ENCODE measurements at regions not wholly inside any gene's neighbourhood (a gene's known extent, or its start where the extent isn't known, plus 50 kb on each side); places are given as distances from the start of the nearest gene placed in this dataset.

DNA sequence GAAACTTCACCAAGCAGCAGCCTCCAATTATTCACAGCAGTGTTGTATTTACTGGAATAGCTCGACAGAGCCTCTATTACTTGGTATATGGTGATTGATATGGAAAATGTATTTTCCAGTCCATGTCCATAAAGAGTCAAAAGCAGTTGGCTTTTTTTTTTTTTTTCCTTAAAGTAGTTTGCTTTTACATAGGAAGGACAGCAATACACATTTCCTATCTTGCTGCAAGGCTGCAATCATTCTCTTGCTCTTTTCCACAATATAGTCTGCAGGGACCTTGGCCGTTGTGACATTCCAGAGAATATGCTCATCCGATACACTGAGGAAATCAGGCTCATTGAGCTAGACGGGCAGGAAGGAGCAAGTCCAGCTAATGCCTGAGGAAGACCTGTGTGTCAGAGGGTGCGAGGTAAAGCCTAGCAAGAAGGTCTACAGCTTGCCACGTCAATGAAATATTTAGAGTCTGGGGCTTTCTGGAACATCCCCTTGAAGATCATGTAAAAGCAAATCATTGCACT lies 131.1 kb downstream of the ENGASE start:
- TF ChIP-seq, protein P1, sequence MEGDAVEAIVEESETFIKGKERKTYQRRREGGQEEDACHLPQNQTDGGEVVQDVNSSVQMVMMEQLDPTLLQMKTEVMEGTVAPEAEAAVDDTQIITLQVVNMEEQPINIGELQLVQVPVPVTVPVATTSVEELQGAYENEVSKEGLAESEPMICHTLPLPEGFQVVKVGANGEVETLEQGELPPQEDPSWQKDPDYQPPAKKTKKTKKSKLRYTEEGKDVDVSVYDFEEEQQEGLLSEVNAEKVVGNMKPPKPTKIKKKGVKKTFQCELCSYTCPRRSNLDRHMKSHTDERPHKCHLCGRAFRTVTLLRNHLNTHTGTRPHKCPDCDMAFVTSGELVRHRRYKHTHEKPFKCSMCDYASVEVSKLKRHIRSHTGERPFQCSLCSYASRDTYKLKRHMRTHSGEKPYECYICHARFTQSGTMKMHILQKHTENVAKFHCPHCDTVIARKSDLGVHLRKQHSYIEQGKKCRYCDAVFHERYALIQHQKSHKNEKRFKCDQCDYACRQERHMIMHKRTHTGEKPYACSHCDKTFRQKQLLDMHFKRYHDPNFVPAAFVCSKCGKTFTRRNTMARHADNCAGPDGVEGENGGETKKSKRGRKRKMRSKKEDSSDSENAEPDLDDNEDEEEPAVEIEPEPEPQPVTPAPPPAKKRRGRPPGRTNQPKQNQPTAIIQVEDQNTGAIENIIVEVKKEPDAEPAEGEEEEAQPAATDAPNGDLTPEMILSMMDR (IDR thresholded peaks at IDR 0.05; ENCODE audit: low read depth, low read length, missing control alignments): no peak
- DNase-seq (ENCODE audit: low read depth): no peak
- in situ Hi-C loops (cut with HindIII; ENCODE audit: low sequenced_read_pairs): no loop called here
- H3K4me3 ChIP-seq (ENCODE audit: low read depth, low read length): no peak overlapping the region

DNA sequence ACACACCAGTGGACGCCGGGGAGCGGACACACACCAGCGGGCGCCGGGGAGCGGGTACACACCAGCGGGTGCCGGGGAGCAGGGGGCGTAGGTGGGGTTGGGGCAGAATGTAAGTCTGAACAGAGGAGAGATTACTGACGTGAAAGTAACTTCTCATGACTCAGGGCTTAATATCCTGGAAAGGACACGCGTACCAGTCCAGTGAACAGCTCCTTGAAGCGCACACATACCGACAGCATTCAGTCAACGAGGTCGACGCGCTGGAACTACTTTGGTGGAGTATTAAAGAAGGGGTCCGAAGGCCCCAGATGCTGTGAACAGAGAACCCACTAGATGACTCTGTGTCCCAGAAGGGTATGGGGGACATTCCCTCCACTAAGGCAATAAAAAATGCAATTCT lies 129.6 kb downstream of the ENGASE start:
- no peak for DNase-seq (ENCODE audit: low read depth)
- no peak overlapping the region for H3K4me3 ChIP-seq (ENCODE audit: low read depth, low read length)
- in situ Hi-C loops (cut with HindIII; ENCODE audit: low sequenced_read_pairs): no loop called here
- TF ChIP-seq, protein P1 (IDR thresholded peaks at IDR 0.05; ENCODE audit: low read depth, low read length, missing control alignments): no peak

DNA sequence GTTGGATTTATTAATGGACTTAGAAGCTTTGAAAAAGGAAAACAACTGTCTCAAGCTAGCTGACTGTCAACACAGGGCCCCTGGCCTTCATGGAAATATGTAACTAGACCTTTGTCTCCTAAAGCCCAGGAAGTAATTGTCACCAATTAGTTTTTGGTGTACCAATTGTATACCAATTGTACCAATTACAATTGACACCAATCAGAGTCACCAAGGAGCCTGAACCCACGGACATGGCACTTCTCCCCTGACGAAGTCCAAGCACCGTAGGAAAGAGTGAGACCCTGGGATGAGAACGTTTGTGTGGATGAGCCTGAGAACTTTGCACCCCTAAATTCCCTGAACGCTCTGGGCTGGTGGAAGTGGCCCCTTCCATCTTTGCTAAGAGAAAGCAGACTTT lies 129.0 kb downstream of the ENGASE start:
- H3K4me3 ChIP-seq (ENCODE audit: low read depth, low read length): no peak overlapping the region
- TF ChIP-seq, protein P1 (IDR thresholded peaks at IDR 0.05; ENCODE audit: low read depth, low read length, missing control alignments): no peak
- DNase-seq (ENCODE audit: low read depth): no peak
- in situ Hi-C loops (cut with HindIII; ENCODE audit: low sequenced_read_pairs): no loop called here

DNA sequence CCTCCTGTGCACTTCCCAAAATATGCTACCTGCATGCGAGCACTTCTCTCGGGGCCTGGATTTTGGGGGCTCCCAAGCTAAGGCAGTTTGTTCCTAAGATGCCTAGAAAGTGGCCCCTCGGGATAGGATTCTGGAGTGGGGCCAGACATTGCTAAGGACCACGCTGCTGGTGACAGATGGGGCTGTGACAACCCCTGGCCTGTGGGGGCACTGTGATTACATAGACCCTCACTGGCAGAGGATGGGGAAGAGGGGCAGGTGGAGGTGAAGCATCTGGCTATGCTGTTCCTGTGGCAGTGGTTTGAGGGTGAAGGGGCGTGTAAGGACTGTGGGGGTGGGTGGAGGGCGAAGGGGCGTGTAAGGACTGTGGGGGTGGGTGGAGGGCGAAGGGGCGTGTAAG lies 128.4 kb downstream of the ENGASE start:
- H3K4me3 ChIP-seq (ENCODE audit: low read depth, low read length): no peak overlapping the region
- in situ Hi-C loops (cut with HindIII; ENCODE audit: low sequenced_read_pairs): no loop called here
- TF ChIP-seq, protein P1 (IDR thresholded peaks at IDR 0.05; ENCODE audit: low read depth, low read length, missing control alignments): no peak
- DNase-seq (ENCODE audit: low read depth): no peak

DNA sequence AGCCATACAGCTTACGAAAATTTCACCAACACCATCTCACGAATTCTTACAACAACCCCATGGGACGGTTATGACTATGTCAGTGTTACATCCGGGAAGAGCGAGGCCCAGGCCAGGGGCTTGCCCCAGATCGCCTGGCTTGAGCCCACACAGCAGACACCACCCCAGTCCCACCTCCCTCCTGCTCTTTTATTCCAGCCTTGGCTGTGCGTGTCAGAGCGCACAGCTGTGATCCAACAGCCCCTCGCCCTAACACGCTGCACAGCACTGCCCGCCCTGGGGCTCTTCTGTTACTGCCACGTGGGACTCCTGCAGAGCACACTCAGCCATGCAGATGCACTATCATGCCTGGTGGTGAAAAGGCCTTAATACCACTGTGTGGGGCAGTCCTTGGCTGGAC lies 127.9 kb downstream of the ENGASE start:
- in situ Hi-C loops (cut with HindIII; ENCODE audit: low sequenced_read_pairs): no loop called here
- TF ChIP-seq, protein P1 (IDR thresholded peaks at IDR 0.05; ENCODE audit: low read depth, low read length, missing control alignments): no peak
- DNase-seq (ENCODE audit: low read depth): no peak

DNA sequence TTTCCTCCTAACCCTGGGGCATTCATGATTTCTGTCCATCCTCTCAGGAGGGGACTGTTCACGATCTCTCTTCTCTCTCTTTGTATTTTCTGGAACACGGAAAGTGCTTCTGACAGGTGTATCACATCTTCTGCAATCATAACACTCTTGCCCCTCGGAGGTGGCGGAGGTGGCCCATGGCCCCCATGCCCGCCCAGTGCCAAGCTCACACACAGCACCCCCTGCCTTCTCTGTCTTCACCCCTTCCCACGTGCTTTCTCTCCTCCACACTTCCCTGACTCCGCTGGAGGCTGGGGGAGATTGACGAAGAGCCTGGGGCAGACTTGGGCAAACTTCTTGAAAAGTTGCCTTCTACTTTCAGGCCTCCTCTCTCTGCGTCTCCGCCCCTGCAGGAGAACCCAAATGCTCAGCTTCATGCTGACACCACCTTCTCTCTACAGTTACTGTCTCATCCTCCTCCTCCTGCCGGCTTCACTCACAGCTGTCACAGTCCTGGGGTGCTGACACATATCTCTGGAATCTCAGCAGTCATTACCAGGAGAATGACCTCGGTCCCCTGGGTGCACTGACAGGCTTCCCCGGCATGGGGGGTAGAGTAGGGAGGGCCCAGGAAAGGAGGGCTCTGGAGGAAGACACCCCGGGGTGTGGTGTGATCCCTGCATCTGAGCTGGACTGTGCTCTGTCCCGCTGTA lies 127.1 kb downstream of the ENGASE start:
- no peak for DNase-seq (ENCODE audit: low read depth)
- TF ChIP-seq, protein P1 (IDR thresholded peaks at IDR 0.05; ENCODE audit: low read depth, low read length, missing control alignments): no peak
- in situ Hi-C loops (cut with HindIII; ENCODE audit: low sequenced_read_pairs): no loop called here

More for the DNA sequence above, 127.9 kb downstream of the ENGASE start:
- no peak overlapping the region for H3K4me3 ChIP-seq (ENCODE audit: low read depth, low read length)

More for the DNA sequence above, 127.1 kb downstream of the ENGASE start:
- H3K4me3 ChIP-seq (ENCODE audit: low read depth, low read length): no peak overlapping the region
